IMR-90 (cell line): ENCODE measurements at regions not wholly inside any gene's neighbourhood (a gene's known extent, or its start where the extent isn't known, plus 50 kb on each side); places are given as distances from the start of the nearest gene placed in this dataset.

ENCODE experiments used
- ATAC-seq: fragments of 200-7000 bp; cut with Tn5 transposase; 2 replicates; pipeline ENCODE4 v1.9.1; 2020; ENCODE audit warnings: low read depth, mild to moderate bottlenecking, moderate library complexity
- BruUV-seq: library from RNA; stranded (reverse); fragments of 400-500 nt; replicated peaks from 2 replicates; lab custom pipeline; 2021; lab: Mats Ljungman, UMichigan
- CTCF ChIA-PET: fragments of 300-600 bp; formaldehyde crosslinking; extraction: SDS; loops from one replicate; lab custom pipeline; 2021; ENCODE audit warnings: antibody characterized with exemption; lab: Yijun Ruan, JAX
- POLR2A ChIA-PET: fragments of 300-600 bp; sonication (Branson Sonifier 250); formaldehyde crosslinking; loops from one replicate; lab custom pipeline; 2022; ENCODE audit warnings: antibody characterized with exemption; ENCODE audit not compliant: unreplicated experiment; lab: Charles Lee
- DNase-seq: peaks from one replicate; pipeline ENCODE4 v3.0.0; 2013
- H2AFZ ChIP-seq: replicated peaks from 2 replicates; pipeline ENCODE3; 2013; ENCODE audit warnings: low read length, mild to moderate bottlenecking; ENCODE audit not compliant: poor library complexity
- H2AK5ac ChIP-seq: 2 replicates; pipeline ENCODE4 v1.6.1; 2013; ENCODE audit warnings: low read depth, low read length, inconsistent platforms
- H2AK9ac ChIP-seq: replicated peaks from 2 replicates; pipeline ENCODE3; 2013; ENCODE audit warnings: mild to moderate bottlenecking, low read depth, low read length, moderate library complexity; ENCODE audit not compliant: poor library complexity
- H2BK120ac ChIP-seq: 2 replicates; pipeline ENCODE4 v1.6.1; 2013; ENCODE audit warnings: low read depth, low read length, inconsistent platforms
- H2BK15ac ChIP-seq: 3 replicates; pipeline ENCODE4 v1.6.1; 2013; ENCODE audit warnings: low read depth, low read length, inconsistent platforms
- H2BK20ac ChIP-seq: 2 replicates; pipeline ENCODE4 v1.6.1; 2013; ENCODE audit warnings: low read depth, mild to moderate bottlenecking, inconsistent platforms, low read length, moderate library complexity
- H2BK5ac ChIP-seq: 2 replicates; pipeline ENCODE4 v1.6.1; 2013; ENCODE audit warnings: mild to moderate bottlenecking, low read depth, low read length, inconsistent platforms; ENCODE audit not compliant: poor library complexity, severe bottlenecking
- H3K14ac ChIP-seq: replicated peaks from 2 replicates; pipeline ENCODE4 v1.6.1; 2013; ENCODE audit warnings: low read depth, low read length, inconsistent platforms
- H3K18ac ChIP-seq: 2 replicates; pipeline ENCODE4 v1.6.1; 2013; ENCODE audit warnings: low read depth, low read length, control low read depth
- H3K23ac ChIP-seq: 2 replicates; pipeline ENCODE4 v1.6.1; 2013; ENCODE audit warnings: low read depth, low read length, inconsistent platforms
- H3K27ac ChIP-seq: 2 replicates; pipeline ENCODE4 v1.5.1; 2013; ENCODE audit warnings: mild to moderate bottlenecking, control low read depth, low read length; ENCODE audit not compliant: insufficient read depth
- H3K27me3 ChIP-seq: 2 replicates; pipeline ENCODE4 v1.6.1; 2013; ENCODE audit warnings: low read length; ENCODE audit not compliant: control insufficient read depth, insufficient read depth
- H3K36me3 ChIP-seq: 2 replicates; pipeline ENCODE4 v1.6.1; 2013; ENCODE audit warnings: low read length, mixed read lengths; ENCODE audit not compliant: control insufficient read depth, insufficient read depth
- H3K4ac ChIP-seq: 2 replicates; pipeline ENCODE4 v1.6.1; 2013; ENCODE audit warnings: low read depth, low read length, inconsistent platforms
- H3K4me1 ChIP-seq: 2 replicates; pipeline ENCODE4 v1.6.1; 2013; ENCODE audit warnings: low read length, mixed read lengths; ENCODE audit not compliant: control insufficient read depth, insufficient read depth
- H3K4me2 ChIP-seq: 2 replicates; pipeline ENCODE4 v1.6.1; 2013; ENCODE audit warnings: low read depth, mild to moderate bottlenecking, control low read depth, low read length, moderate library complexity
- H3K4me3 ChIP-seq: 2 replicates; pipeline ENCODE4 v1.5.1; 2013; ENCODE audit warnings: low read depth, mild to moderate bottlenecking, control low read depth, low read length, moderate library complexity; ENCODE audit not compliant: insufficient read depth
- H3K56ac ChIP-seq: 2 replicates; pipeline ENCODE4 v1.6.1; 2013; ENCODE audit warnings: low read length, inconsistent platforms; ENCODE audit not compliant: insufficient read depth; ENCODE audit errors: extremely low read depth
- H3K79me1 ChIP-seq, 2 experiments: 2 replicates each; pipeline ENCODE4 v1.6.1; 2013; ENCODE audit warnings: low read length in 2 of 2, inconsistent platforms in 1 of 2, low read depth in 1 of 2
- H3K9ac ChIP-seq: 2 replicates; pipeline ENCODE4 v1.6.1; 2013; ENCODE audit warnings: low read depth, low read length, control low read depth
- H3K9me1 ChIP-seq: 2 replicates; pipeline ENCODE4 v1.6.1; 2013; ENCODE audit warnings: low read length, inconsistent platforms; ENCODE audit not compliant: insufficient read depth
- H3K9me3 ChIP-seq: 2 replicates; pipeline ENCODE4 v1.6.1; 2013; ENCODE audit warnings: low read length; ENCODE audit not compliant: control insufficient read depth, insufficient read depth
- H4K20me1 ChIP-seq: 2 replicates; pipeline ENCODE4 v1.6.1; 2013; ENCODE audit warnings: low read length, inconsistent platforms; ENCODE audit not compliant: insufficient read depth
- H4K5ac ChIP-seq: 2 replicates; pipeline ENCODE4 v1.6.1; 2013; ENCODE audit warnings: mild to moderate bottlenecking, low read depth, low read length, control low read depth
- H4K8ac ChIP-seq, 2 experiments: 2 replicates each; pipeline ENCODE4 v1.6.1; 2013; ENCODE audit warnings: low read depth in 2 of 2, low read length in 2 of 2, control low read depth in 1 of 2, inconsistent platforms in 1 of 2
- H4K91ac ChIP-seq: 2 replicates; pipeline ENCODE4 v1.6.1; 2013; ENCODE audit warnings: low read depth, low read length, inconsistent platforms; ENCODE audit not compliant: insufficient read depth
- CEBPB ChIP-seq: IDR thresholded peaks from 2 replicates; pipeline ENCODE4 v1.6.1; 2012; ENCODE audit warnings: low read depth, low read length, improper control_type of control experiment
- FOS ChIP-seq: fragments of 150-350 bp; IDR thresholded peaks from 2 replicates; pipeline ENCODE4 v1.6.1; 2016; ENCODE audit warnings: low read depth, low read length
- MAZ ChIP-seq: IDR thresholded peaks from 2 replicates; pipeline ENCODE4 v1.6.1; 2012; ENCODE audit warnings: low read depth, mild to moderate bottlenecking, low read length, improper control_type of control experiment, moderate library complexity, borderline replicate concordance
- NFE2L2 ChIP-seq: fragments of 150-350 bp; IDR thresholded peaks from 2 replicates; pipeline ENCODE4 v1.6.1; 2016; ENCODE audit warnings: low read depth, mild to moderate bottlenecking, low read length
- RAD21 ChIP-seq: IDR thresholded peaks from 2 replicates; pipeline ENCODE4 v1.6.1; 2012; ENCODE audit warnings: low read length, improper control_type of control experiment
- RCOR1 ChIP-seq: IDR thresholded peaks from 2 replicates; pipeline ENCODE4 v1.6.1; 2012; ENCODE audit warnings: mild to moderate bottlenecking, low read length, improper control_type of control experiment; ENCODE audit not compliant: insufficient replicate concordance
- WGBS, 2 experiments: methylation state at CpG; one replicate each; pipeline versions ENCODE4 v1.1.5 to v1.1.7; 2013; ENCODE audit warnings: missing lambda C conversion rate in 2 of 2; ENCODE audit not compliant: insufficient read length in 1 of 2; ENCODE audit errors: extremely low coverage in 2 of 2; 5-methylcytosine and 5-hydroxymethylcytosine counted together
- dilution Hi-C: fragments of 300-500 bp; cut with HindIII; formaldehyde crosslinking; loops from one replicate; pipeline ENCODE4 v1.14.3; 2018; ENCODE audit warnings: low sequenced_read_pairs; ENCODE audit not compliant: unreplicated experiment
- in situ Hi-C: fragments of 300-500 bp; cut with MboI; formaldehyde crosslinking; loops from 3 replicates; pipeline ENCODE4 v1.14.3; 2019; ENCODE audit warnings: low sequenced_read_pairs, inconsistent platforms, mixed read lengths
- intact Hi-C: fragments of 100-400 bp; cut with micrococcal nuclease; formaldehyde crosslinking; loops from 2 replicates; pipeline ENCODE4 v1.10.0; 2022
- TF ChIP-seq, protein P1 (sequence below): fragments of 150-350 bp; IDR thresholded peaks from 2 replicates; pipeline ENCODE4 v1.6.1; 2016; ENCODE audit warnings: low read depth, mild to moderate bottlenecking, low read length, moderate library complexity, borderline replicate concordance

DNA sequence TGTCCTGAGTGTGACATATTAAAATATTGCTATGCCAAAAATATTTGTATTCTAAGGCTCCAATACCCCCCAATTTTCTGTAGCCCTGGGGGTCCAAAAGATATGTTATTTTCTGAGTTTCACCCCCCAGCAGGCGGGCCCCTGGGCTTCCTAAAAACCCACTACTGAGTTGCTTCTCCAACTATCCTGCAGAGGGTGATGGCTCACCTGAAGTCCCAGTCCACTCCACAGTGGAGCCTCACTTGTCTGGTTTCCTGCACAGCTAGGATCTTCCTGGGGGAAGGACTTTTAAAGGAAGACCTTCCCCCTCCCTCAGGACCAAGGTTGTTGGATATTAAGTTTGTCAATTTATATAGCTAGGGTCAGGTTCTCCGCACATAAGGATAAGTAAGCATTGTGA is 1181.4 kb downstream of the ROBO2 start:
- Histone ChIP-seq H3K79me1 (no peaks in the 10 kb centered on the region), H3K18ac (no peak overlapping the region), H2BK15ac (no peak overlapping the region), H4K5ac (no peak overlapping the region), H2BK20ac (no peak overlapping the region), H3K36me3 (no peaks in the 10 kb centered on the region), H3K4me1 (no peaks in the 10 kb centered on the region), H3K56ac (no peak overlapping the region), H2BK5ac (no peak overlapping the region), H3K27me3 (no peaks in the 10 kb centered on the region), H3K4me3 (no peak overlapping the region), H3K9me3 (no peaks in the 10 kb centered on the region), H4K91ac (no peak overlapping the region), H2BK120ac (no peak overlapping the region), H2AK5ac (no peak overlapping the region), H3K4me2 (no peak overlapping the region), H4K8ac (no peak overlapping the region), H3K23ac (no peak overlapping the region), H3K27ac (no peak overlapping the region), H3K14ac (no peak overlapping the region), H4K20me1 (no peaks in the 10 kb centered on the region), H3K9ac (no peak overlapping the region), H2AK9ac (no peak overlapping the region), H2AFZ (no peak overlapping the region), H3K4ac (no peak overlapping the region), H3K9me1 (no peaks in the 10 kb centered on the region)
- dilution Hi-C loops = no loop called here
- in situ Hi-C loops = loop anchor here (25.0 kb wide), 1 partner anchor 1184 kb away; the partner anchor contains the start of gene ROBO2
- no peak for ATAC-seq
- ChIA-PET CTCF (interaction anchor here (1.1 kb wide), 1 partner anchor 405 kb away, joined by 3 read pairs; no protein-coding TSS in a partner anchor), POLR2A (no interaction called here)
- WGBS, 2 experiments = no CpG with 5 or more reads among the region's 2 CpGs
- BruUV-seq = no TSS peak
- intact Hi-C loops = no loop called here
- TF ChIP-seq MAZ = no peak
- TF ChIP-seq RAD21 = no peak
- TF ChIP-seq RCOR1 = no peak
- TF ChIP-seq NFE2L2 = no peak
- TF ChIP-seq FOS = no peak
- no peak for TF ChIP-seq CEBPB
- TF ChIP-seq, protein P1, sequence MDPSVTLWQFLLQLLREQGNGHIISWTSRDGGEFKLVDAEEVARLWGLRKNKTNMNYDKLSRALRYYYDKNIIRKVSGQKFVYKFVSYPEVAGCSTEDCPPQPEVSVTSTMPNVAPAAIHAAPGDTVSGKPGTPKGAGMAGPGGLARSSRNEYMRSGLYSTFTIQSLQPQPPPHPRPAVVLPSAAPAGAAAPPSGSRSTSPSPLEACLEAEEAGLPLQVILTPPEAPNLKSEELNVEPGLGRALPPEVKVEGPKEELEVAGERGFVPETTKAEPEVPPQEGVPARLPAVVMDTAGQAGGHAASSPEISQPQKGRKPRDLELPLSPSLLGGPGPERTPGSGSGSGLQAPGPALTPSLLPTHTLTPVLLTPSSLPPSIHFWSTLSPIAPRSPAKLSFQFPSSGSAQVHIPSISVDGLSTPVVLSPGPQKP = no peak
- DNase-seq = no peak
